BE2C (cell line): ENCODE measurements at regions not wholly inside any gene's neighbourhood (a gene's known extent, or its start where the extent isn't known, plus 50 kb on each side); places are given as distances from the start of the nearest gene placed in this dataset.

Experiments
- DNase-seq: peaks from one replicate; pipeline ENCODE4 v3.0.0-alpha.2; 2020
- H3K27me3 ChIP-seq: fragments of 250-450 bp; sonication (Bioruptor Pico); 2 replicates; pipeline ENCODE4 v1.5.1; 2020; ENCODE audit warnings: mild to moderate bottlenecking
- H3K36me3 ChIP-seq: fragments of 250-450 bp; sonication (Bioruptor Pico); 2 replicates; pipeline ENCODE4 v1.5.1; 2020; ENCODE audit warnings: mild to moderate bottlenecking
- H3K4me1 ChIP-seq: fragments of 250-450 bp; sonication (Bioruptor Pico); 2 replicates; pipeline ENCODE4 v1.5.1; 2020
- H3K4me3 ChIP-seq: 2 replicates; pipeline ENCODE4 v1.5.1; 2011; ENCODE audit warnings: low read depth, low read length
- H3K9me3 ChIP-seq: fragments of 250-450 bp; sonication (Bioruptor Pico); 2 replicates; pipeline ENCODE4 v1.5.1; 2020
- TF ChIP-seq, protein P1 (sequence below): IDR thresholded peaks from 2 replicates; pipeline ENCODE4 v1.5.1; 2012; ENCODE audit warnings: mild to moderate bottlenecking, low read depth, low read length

DNA sequence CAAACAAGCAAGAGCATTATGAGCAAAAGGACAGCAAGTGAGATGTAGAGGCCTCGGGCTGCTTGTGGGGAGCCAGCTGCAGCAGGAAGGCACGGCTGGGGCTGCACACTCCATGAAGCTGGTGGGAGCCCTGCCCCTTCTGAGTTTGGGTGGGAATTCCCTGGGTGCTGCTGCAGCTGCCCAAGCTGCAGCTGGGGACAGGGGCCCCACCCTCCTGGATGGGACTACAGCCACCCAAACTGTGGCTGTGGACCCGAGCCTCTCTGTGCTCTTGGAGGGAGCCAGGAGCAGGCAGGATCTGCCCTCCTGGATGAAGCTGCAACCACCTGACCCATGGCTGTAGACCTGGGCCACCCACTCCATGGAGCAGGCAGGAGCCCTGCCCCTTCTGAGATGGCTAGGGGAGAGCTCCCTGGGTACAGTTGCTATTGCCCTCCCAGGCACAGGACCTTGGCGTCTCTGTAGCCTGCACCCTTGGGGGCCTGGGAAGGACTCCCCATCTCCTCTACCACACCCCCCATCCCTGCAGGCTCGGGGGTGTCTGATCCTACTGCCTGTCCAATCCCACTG lies 159.1 kb downstream of the ERCC6L2 start:
- no peaks in the 10 kb centered on the region; the same call in 1 of the 2 replicates for H3K9me3 ChIP-seq
- no peak overlapping the region for H3K4me3 ChIP-seq
- DNase-seq: no peak
- TF ChIP-seq, protein P1, sequence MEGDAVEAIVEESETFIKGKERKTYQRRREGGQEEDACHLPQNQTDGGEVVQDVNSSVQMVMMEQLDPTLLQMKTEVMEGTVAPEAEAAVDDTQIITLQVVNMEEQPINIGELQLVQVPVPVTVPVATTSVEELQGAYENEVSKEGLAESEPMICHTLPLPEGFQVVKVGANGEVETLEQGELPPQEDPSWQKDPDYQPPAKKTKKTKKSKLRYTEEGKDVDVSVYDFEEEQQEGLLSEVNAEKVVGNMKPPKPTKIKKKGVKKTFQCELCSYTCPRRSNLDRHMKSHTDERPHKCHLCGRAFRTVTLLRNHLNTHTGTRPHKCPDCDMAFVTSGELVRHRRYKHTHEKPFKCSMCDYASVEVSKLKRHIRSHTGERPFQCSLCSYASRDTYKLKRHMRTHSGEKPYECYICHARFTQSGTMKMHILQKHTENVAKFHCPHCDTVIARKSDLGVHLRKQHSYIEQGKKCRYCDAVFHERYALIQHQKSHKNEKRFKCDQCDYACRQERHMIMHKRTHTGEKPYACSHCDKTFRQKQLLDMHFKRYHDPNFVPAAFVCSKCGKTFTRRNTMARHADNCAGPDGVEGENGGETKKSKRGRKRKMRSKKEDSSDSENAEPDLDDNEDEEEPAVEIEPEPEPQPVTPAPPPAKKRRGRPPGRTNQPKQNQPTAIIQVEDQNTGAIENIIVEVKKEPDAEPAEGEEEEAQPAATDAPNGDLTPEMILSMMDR: no peak
- peaks cover 5% of the 10 kb centered on the region for H3K4me1 ChIP-seq
- H3K36me3 ChIP-seq: no peaks in the 10 kb centered on the region
- H3K27me3 ChIP-seq: no peaks in the 10 kb centered on the region

DNA sequence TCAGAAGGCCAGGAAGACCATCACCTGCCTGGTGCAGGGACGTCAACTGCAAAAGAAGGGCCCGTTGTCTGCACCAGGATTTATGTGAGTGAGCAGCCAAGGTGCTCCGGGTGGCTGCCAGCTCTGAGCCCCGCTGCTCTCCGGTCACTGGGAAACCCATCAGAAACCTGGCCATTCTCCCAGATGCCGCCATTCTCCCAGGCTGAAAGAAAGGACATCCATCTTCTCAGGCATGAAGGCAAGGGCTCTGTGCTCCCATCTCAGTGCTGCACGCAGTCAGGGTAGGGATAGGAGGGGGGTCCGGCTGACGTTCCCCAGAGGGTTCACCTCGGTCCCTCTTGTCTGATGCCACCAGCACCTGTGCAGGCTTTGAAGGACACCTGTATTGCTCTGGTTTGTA lies 158.4 kb downstream of the ERCC6L2 start:
- Histone ChIP-seq H3K36me3 (no peaks in the 10 kb centered on the region), H3K4me1 (peaks cover 5% of the 10 kb centered on the region), H3K4me3 (no peak overlapping the region), H3K9me3 (no peaks in the 10 kb centered on the region; the same call in 1 of the 2 replicates), H3K27me3 (no peaks in the 10 kb centered on the region)
- DNase-seq: no peak
- TF ChIP-seq, protein P1: no peak

DNA sequence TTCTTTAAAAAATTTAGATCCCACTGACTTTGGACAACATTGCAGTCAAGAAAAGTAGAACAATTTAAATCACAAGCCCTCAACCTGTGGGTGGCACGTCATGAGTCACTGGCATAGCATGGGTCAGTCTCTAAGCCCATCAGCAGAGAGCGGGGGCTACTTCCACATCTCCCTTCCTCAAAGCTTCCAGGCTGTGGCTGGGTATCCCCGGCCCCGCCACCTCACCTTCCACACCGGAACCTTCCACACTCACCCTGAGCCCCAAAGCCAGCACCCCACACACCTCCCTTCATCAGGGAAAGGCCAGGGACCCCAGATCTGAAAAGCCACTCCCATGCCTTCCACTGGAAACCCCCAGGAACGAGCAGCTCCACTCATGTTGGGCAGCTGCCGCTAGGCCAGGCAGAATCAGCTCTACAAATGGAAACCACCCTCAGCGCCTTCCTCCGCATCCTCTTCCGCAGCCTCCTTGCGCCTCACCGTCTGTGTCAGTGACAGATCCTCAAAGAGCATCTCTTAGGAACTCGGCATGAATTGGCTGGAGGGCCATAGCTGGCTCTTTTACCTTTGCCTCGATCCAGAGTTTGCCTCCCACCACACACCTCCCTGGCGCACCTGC lies 156.5 kb downstream of the ERCC6L2 start:
- H3K4me1 ChIP-seq: peaks cover 5% of the 10 kb centered on the region
- no peaks in the 10 kb centered on the region for H3K27me3 ChIP-seq
- no peaks in the 10 kb centered on the region for H3K36me3 ChIP-seq
- H3K4me3 ChIP-seq: no peak overlapping the region
- no peak for DNase-seq
- H3K9me3 ChIP-seq: no peaks in the 10 kb centered on the region
- TF ChIP-seq, protein P1: no peak

DNA sequence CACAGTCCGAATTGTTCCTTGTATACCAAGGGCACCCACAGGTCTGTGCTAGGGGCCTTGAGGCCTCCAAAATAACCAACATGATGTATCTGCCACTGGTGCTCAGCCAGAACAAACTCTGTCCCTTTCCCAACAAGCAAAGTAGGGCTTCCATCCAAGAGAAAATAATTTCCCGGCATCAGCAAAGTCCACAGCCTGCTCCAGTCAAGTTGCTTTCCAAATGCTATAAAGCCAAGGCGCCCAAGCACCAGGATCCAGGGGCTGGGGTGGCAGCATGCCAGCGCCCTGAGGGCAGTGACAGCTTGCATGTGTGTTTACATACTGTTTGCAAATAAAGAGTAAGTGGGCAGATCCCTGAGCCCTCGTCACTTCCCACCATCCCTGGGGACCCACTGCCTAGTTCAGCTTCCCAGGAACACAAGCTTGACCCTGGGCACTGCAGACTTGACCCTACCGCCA lies 155.9 kb downstream of the ERCC6L2 start:
- H3K9me3 ChIP-seq: no peaks in the 10 kb centered on the region
- peak; percentile 94 for DNase-seq
- peaks cover 5% of the 10 kb centered on the region for H3K4me1 ChIP-seq
- TF ChIP-seq, protein P1: no peak
- H3K27me3 ChIP-seq: no peaks in the 10 kb centered on the region
- H3K4me3 ChIP-seq: no peak overlapping the region
- H3K36me3 ChIP-seq: no peaks in the 10 kb centered on the region

DNA sequence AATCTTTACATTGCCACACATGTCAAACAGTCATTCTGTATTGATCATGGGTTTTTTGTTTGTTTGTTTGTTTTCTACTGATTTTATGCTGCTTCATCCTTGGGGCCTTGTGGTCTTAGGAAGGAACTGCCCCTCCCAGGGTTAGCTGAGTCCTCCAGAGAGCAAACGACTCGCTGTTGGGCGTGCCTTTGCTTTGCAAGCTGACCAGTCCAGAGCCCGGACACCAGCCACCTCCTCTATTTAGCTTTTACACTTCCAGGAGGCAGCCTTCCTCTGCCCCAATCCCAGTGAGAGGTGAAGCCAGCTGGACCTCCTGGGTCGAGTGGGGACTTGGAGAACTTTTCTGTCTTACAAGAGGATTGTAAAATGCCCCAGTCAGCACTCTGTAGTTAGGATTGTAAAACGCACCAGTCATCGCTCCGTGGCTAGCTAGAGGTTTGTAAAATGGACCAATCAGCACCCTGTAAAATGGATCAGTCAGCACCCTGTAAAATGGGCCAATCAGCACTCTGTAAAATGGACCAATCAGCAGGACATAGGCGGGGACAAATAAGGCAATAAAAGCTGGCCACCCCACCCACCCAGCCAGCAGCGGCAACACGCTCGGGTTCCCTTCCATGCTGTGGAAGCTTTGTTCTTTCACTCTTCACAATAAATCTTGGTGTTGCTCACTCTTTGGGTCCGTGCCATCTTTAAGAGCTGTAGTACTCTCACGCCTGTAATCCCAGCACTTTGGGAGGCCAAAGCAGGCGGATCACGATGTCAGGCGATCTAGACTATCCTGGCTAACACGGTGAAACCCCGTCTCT lies 154.4 kb downstream of the ERCC6L2 start:
- Histone ChIP-seq H3K27me3 (no peaks in the 10 kb centered on the region), H3K4me3 (no peak overlapping the region), H3K9me3 (no peaks in the 10 kb centered on the region), H3K36me3 (no peaks in the 10 kb centered on the region), H3K4me1 (peaks cover 5% of the 10 kb centered on the region)
- TF ChIP-seq, protein P1: no peak
- no peak for DNase-seq
